ENCODE measurements at regions not wholly inside any gene's neighbourhood (a gene's known extent, or its start where the extent isn't known, plus 50 kb on each side); places are given as distances from the start of the nearest gene placed in this dataset.

DNA sequence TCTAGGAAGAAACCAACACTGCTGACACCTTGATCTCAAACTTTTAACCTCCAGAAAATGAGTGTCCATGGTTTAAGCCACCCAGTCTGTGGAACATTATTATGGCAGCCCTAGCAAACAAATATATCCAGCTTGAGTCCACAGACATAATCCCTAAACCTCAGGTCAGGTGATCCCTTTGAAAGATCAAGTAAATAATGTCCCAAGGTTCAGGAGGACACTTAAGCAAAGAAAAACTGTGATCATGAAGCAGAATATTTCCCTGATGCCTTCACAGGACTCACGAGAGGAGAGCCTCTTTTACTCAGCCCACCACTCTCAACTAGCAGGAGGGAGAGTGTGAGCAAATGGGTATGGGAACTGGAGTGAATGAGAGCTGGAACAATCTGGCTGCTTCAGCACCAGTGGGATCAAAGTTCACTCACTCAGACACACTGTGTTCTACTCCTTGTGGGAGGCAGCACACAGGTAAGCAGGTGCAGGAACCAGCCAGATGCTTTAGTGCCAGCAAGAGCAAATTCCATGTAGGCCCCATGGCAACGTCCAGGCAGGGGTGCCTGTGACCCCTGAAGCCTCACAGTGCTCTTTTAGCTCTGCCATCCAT lies 608.4 kb downstream of the RAB28 start:
- TF ChIP-seq, protein P1, sequence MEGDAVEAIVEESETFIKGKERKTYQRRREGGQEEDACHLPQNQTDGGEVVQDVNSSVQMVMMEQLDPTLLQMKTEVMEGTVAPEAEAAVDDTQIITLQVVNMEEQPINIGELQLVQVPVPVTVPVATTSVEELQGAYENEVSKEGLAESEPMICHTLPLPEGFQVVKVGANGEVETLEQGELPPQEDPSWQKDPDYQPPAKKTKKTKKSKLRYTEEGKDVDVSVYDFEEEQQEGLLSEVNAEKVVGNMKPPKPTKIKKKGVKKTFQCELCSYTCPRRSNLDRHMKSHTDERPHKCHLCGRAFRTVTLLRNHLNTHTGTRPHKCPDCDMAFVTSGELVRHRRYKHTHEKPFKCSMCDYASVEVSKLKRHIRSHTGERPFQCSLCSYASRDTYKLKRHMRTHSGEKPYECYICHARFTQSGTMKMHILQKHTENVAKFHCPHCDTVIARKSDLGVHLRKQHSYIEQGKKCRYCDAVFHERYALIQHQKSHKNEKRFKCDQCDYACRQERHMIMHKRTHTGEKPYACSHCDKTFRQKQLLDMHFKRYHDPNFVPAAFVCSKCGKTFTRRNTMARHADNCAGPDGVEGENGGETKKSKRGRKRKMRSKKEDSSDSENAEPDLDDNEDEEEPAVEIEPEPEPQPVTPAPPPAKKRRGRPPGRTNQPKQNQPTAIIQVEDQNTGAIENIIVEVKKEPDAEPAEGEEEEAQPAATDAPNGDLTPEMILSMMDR (IDR thresholded peaks at IDR 0.05) = no peak
- no peak for TF ChIP-seq POLR2AphosphoS5 (IDR thresholded peaks at IDR 0.05)
